ENCODE measurements at regions not wholly inside any gene's neighbourhood (a gene's known extent, or its start where the extent isn't known, plus 50 kb on each side); places are given as distances from the start of the nearest gene placed in this dataset.

GRCh38 chr2:3138621-3139020, 239.0 kb downstream of the EIPR1 start:
- DNase-seq, result no peak

- no peak for DNase-seq
Observed at GRCh38 chr2:3137651-3138300, 239.8 kb downstream of the EIPR1 start.

DNA sequence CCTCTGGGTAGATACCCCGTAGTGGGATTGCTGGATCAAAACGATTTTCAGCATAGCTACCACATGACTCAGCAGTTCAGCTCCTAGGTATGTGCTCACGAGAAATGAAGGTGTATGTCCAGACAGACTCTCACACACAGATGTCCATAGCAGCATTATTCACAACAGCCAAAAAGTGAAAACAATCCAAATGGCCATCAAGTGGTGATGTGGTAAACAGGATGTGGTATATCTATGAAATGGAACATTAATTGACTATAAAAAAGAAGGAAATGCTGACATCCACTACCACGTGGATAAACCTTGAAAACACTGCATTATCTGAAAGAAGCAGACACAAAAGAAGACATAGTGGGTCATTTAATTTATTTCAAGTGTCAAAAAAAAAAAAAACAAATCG, 241.9 kb downstream of the EIPR1 start:
- no peak for DNase-seq

DNA sequence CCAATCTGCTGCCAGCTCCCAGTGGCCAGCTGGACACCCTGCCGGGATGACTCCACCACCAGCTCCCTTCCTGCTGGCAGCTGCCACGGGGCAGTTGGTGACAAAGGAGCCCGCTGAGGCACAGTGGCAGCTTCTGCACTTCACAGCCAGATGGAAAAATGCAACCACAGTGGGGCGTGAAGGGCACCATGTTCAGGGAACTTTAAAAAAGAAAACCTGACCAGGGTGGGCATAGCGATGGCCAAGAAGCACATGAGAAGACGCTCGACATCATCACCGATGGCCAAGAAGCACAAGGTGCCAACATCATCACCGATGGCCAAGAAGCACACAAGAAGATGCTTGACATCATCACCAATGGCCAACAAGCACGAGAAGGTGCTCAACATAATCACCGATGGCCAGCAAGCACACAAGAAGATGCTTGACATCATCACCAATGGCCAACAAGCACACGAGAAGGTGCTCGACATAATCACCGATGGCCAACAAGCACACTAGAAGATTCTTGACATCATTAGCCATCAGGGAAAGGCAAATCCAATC, 243.5 kb downstream of the EIPR1 start:
- no peak for DNase-seq

DNA sequence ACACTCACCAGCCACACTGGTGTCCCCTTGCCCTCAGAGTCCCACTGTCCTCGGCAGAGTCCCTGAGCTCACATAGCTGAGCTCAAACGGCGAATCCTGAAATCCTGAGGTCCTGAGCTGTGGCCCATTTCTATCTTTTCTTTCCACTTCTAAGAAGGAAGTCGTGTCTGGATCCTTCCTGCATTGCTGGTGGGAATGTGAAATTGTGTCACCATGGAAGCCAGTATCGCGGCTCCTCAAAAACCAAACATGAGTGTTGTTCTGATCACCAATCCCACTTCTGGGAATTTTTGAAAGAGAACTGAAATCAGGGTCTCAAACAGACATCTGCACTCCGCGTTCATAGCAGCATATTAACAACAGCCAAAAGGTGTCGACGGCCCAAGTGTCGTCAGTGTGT, 244.7 kb downstream of the EIPR1 start:
- DNase-seq, result no peak

GRCh38 chr2:3132466-3132865, 245.2 kb downstream of the EIPR1 start:
- no peak for DNase-seq

DNA sequence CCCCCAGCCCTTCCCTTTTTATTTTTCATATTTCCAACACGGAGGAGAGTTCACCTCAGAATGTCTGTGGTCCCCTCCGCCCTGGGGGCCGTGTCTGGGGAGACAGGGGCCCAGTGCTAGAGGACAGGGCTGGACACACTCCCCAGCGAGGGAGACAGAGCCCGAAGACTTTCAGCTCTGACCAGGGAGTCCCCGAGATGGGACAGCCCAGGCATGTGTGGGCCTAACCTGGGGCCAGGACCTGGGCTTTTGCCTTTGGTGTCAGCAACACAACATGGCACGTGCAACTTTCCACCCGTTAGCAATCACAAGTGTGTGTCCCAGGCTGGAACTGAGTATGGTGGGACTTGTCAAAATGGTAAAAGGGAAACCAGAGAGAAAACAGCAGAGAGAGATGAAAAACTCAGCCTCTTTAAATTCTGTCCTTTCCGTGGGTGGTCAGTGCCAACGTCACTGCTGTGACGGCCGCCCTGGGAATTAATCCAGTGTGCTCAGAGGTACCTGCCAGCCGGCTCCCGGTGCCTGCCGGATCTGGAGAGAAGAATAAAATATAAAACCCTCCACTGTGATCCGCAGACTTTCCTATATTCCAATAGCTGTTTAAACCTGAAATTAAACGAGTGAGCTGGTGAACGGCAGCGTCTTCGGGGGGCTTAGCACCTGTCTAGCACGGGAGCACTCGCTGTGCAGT, 245.8 kb downstream of the EIPR1 start:
- DNase-seq, result no peak

- DNase-seq, result no peak
Observed at GRCh38 chr2:3130889-3131635, 246.6 kb downstream of the EIPR1 start.

- no peak for DNase-seq
Observed at GRCh38 chr2:3130444-3130843, 247.2 kb downstream of the EIPR1 start.

DNA sequence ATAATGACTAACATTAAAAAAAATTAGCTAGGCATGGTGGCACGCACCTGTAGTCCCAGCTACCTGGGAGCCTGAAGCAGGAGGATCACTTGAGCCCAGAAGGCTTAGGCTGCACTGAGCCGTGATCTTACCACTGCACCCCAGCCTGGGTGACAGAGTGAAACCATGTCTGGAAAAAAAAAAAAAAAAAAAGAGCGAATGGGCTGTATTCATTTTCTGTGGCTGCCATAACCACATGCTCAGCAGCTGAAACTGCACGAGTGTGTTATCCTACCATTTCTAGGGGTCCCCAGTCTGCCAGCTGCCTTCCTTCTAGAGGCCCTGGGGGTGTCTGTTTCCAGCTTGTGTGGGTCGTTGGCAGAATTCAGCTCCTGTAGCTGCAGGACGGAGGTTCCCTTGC, 247.8 kb downstream of the EIPR1 start:
- DNase-seq, result no peak

- no peak for DNase-seq
Observed at GRCh38 chr2:3128786-3129185, 248.8 kb downstream of the EIPR1 start.

DNA sequence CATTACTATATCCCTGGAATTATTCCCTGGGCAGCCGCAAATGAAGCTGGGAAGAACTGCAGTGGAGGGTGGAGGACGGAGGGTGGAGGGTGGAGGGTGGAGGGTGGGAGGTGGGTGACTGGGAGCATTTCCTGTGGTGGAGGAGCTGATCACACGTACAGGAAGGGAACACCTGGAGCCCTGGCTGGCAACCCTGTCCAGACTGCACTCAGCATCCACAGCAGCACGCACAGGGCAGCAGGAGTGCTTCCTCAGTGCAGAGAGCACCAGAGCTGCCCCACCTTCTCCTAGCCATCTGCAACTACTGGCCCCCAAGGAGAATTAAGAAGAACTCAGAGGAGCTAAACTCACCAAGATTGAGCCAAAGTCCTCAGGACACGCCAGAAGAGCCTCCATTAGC, 249.9 kb downstream of the EIPR1 start:
- no peak for DNase-seq

DNA sequence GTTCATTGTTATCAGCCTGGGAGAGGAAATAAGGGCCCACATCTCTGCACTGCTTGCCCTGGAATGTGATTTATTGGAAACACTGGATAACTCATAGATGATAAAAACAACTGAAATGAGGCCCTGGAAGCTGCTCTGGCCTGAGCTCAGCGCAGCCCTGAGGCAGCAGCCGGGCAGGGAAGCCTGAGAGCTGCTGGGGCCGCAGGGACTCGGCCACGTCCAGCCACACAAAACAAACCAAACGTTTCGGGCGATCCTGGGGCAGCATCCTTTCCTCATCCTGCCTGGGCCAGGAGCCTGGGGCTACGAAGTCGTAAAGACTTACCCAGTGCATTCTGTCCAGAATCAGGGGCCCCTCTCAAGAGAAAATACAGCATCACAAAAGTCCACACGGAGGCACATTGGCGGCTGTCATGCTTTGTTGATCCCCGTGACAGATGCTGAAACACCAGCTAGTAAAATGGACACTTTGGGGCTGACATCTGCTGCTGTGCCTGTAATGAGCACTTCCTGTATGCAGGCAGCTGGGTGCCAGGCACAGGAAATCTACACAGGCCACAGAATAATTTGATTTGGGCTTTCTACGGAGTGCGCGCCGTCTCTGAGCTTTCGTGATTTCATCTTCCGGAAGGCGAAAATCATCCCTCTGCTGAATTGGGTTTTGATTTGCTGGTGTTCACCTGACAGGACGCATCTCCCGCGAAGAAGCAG, 250.6 kb downstream of the EIPR1 start:
- no peak for DNase-seq

GRCh38 chr2:3126171-3126910, 251.3 kb downstream of the EIPR1 start:
- DNase-seq, result no peak

DNA sequence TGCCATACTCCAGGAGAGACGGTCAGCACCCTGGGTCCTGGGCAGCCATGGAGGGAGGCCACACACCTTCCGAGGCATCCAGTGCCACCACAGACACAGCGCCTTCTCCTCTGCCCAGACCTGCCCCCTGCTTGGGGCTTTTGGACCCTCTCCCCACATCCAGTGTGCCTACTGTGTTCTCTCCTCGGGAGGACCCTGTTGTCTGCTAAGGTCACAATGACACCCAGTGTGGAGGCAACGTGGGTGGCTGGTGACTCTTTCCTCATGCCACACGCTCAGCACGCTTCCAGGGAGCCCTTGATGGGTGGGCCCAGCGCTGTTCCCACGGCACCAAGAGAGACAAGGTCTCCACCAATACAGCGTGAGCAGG, 251.9 kb downstream of the EIPR1 start:
- no peak for DNase-seq

- DNase-seq, result no peak
Observed at GRCh38 chr2:3125001-3125760, 252.4 kb downstream of the EIPR1 start.

GRCh38 chr2:3122525-3122924, 255.1 kb downstream of the EIPR1 start:
- DNase-seq, result no peak

DNA sequence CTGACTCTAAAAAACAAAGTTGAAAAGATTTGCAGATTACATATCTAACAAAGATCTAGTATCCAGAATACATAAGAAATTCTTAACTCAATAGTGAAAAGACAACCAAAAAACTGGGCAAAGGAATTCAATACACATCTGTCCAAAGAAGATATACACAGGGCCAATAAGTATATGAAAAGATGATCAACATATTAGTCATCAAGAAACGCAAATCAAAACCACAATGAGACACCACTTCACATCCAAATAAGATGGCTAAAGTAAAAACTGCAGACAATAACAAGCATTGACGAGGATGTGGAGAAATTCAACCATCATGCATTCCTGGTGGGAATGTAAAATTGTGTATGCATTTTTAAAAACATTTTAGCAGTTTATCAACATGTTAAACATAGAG, 256.0 kb downstream of the EIPR1 start:
- no peak for DNase-seq

DNA sequence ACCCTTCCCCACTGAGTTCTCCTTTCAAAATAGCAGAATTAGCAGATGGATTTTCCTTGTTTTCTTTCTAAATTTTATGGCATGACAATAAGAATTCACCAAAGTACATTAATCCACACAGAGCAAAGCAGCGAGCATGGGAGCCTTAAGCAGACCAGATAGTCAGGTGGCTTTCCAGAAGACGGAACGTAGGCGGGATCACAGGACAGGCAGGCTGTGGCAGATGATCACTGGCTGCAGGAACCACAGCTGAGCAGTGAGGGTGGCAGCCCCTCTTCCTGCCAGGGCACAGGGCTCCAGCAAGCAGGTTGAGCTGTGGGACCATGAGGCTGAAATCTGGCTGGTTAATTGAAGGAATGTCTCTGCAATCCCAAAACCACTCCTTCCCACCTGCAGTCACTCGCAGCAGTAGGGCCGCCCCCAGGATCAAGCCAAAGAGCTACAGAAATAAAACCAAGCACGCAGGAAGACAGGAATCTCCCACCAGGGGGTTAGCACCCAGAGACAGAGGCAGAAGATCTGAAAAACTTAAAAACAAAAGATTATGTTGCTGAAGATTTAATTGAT, 259.9 kb downstream of the EIPR1 start:
- DNase-seq, result no peak

DNA sequence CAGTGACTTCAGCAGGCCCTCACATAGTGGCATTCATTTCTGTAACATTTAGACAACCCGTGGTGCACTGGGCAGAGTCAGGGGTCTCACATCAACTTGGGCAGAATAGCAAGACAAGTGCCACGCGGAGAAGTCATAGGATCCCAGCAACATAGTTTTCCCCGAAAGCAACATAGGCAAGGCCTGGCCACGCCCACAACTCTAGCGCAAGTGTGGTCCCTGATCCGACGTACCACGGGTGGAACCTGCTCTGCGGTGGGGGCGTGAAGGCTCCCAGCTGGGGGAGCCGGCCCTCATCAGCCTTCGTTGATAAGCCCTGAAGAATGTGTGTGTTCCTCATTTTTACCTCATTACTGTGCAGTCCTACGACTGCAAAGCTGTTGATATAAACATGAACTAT, 261.2 kb downstream of the EIPR1 start:
- no peak for DNase-seq

DNA sequence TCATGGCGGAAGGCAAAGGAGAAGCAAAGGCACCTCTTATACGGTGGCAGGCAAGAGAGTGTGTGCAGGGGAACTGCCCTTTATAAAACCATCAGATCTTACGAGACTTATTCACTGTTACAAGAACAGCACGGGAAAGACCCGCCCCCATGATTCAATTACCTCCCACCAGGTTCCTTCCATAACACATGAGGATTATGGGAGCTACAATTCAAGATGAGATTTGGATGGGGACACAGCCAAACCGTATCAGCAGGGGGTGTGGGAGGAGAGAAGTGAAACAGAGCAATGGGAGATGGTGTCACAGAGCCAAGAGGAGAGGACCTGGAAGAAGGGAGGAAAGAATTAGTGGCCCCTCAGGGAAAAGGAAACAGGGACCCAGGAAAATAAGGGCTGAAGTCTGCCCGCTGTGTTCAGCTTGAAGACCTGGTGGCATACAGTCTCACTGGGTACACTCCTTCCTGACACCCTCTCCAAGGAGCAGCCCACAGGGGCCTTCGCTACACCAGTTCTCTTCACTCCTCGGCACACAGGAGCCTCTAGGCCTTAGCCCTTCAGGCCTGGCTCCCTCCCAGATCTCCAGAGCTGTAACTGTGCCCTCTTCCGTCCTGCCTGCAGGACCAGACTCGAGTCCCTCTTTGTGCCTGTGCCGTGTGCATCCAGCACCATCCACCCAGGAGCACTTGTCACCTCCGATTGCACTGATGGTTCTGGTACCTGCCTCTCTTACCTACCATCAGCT, 262.1 kb downstream of the EIPR1 start:
- DNase-seq, result no peak
